HG02943 (cell line): ENCODE measurements at regions not wholly inside any gene's neighbourhood (a gene's known extent, or its start where the extent isn't known, plus 50 kb on each side); places are given as distances from the start of the nearest gene placed in this dataset.
"Not testable (repeated sequence)": the region's sequence is repeated elsewhere in the genome, so short reads cannot be mapped to it uniquely, and the experiment has no call there.

Experiments used
- ATAC-seq: cut with Tn5 transposase; IDR thresholded peaks from one replicate; pipeline ENCODE4 v1.9.1; 2021; ENCODE audit warnings: mild to moderate bottlenecking, low read depth, moderate library complexity; ENCODE audit not compliant: unreplicated experiment

DNA sequence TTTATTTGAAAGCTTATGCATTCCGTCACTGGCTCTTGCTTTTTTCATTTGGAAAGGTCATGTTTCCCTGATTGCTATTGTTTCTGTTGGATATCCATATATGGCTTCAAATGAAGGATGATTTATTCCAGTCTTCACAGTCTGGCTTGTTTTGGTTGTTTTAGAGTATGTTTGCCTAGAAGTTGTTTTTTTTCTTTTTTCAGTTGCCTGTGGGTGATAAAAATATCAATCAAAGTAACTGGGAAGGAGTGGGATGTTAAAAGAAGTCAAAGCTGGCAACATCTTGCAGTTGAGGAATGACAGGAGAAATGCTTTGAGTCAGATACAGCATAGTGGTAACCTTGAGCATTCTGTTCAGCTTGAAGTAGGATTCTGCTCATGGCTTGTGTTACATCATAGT lies 610.5 kb downstream of the PLOD2 start:
- ATAC-seq, result no peak

DNA sequence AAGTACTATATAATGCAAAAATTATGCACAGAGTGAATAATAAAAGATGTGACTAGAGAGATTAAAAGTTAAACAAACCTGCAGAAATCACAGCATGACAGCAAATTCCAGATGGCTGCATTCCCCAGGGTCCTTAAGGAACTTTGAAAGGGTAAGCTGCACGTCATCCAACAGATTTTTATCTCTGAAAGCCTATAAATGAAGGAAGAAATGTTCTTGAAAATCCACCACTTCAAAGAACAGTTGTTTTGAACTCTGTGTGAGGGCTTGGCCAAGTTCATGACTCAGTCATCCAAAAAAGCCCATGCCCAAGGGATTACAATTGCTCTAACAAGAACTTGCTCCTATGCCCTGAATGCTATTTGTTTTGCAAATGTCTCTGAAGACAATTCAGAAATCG lies 603.6 kb downstream of the PLOD2 start:
- no peak for ATAC-seq

DNA sequence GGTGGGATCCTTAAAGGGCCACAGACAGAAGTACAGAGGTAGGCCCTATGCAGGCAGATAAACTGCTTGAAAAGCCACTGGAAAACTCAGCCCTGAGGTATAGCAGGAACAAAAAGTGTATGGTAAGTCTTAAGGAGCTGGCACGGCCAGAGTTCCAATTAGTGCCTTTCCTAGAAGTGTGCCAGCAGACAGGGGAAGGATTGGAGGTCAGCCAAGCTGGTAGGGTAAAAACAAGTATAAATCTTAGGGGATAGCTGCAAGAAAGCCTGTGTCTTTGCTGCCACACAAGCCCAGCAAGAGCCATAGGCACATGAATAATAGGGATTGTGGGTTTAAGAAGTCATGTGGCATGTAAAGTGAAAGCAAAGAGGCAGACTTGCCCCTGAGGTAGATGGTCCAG lies 582.5 kb downstream of the PLOD2 start:
- no peak for ATAC-seq

DNA sequence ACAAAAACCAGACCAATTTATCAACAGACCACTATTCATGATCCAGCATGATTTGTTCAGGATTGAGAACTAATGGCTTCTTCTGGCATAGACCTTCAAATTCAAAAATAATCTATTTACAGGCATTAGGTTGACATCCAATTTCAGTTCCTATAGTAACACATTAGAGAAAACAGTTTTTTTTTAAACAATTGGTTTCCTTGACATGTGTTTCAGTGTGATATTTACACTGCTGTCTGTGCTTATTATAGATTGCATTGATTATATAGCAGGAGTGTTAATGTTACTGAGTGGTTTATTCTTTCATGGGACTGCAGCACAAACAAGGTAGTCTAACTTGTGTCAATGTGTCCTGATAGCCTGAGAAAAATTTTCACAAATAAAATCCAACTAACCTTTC lies 579.3 kb downstream of the PLOD2 start:
- no peak for ATAC-seq

DNA sequence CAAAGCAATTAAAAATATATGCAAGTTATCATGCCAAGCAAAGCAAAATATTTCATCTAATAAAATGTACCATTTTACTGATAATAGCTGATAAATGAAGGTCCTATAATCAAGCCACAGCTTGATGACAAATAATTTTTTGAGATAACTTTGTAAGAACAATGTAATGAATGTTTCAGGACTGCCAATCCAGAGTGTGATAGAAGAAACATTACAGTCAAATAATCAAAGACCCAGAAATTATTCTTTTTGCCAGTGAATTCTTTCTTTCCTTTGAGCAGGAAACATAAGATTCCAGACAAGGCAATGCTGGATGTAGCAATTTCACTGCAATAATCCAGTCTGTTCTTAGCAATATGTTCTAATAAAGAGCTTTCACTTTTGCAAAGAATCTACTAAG lies 556.1 kb downstream of the PLOD2 start:
- ATAC-seq, result no peak

DNA sequence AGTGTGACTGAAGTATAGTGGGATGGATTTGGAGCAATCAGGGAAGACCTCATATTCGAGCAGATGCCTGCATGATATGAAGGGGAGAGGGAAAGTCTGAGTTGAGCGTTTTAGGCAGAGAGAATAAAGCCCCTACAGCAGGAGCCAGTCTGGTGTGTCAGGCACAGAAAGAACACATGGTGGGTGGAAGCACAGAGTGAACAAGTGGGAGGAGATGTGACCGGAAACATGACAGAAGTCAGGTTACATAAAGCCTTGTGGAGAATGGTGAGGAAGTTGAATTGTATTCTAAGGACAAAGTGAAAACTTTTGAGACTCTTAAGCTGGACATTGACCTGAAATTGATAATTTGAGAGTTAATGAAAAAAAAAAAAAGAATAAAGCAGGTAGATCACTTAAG lies 541.0 kb downstream of the PLOD2 start:
- no peak for ATAC-seq

DNA sequence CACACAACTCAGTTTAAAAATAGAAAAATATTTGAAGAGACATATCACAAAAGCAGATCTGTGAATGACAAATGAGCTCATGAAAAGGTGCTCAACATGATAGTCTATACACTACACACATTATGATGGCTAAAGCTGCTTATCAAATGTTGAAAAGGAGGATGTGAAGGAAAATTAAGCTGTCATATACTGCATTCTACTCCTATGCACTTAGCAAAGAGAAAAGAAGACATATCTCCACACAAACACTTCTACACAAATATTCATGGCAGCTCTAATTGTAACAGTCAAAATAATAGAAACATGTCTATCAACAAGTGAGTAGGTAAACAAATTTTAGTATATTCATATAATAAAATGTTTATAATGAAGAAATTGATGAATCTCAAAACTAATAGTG lies 540.5 kb downstream of the PLOD2 start:
- no peak for ATAC-seq

DNA sequence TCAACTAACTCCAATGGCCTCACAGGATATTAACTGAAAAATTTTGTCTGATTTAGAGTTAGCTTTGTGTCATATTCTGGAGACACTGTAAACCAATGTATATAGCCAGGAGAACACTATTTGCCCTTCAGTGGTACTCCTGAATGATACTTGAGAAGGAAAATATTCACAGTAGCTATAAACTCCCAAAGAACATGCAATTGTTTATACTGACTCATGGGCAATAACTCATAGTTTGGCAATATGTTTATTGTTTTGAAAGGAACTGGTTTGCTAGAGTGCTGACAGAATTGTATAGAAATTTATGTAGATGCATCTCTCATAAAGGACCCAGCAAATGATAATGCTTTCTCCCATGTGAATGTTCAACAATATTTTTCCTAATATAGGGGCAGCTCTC lies 537.6 kb downstream of the PLOD2 start:
- no peak for ATAC-seq

DNA sequence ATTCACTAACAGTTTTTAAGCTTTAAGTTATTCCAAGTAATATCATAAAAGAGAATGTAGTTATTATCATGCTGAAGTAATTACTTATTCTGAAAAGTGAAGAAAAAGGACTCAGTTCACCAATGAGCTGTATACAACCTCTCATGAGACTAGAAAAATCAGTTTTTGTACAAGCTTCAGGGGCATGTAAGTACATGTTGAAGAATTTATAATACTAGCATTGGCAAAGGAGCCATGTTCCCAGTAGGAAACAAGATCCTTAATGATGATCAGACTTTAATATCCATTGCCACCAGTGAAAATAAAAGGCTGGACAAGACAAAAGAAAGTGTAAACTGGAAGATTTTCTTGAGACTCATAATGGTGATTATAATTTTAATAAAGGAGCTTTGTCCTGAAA lies 532.8 kb downstream of the PLOD2 start:
- no peak for ATAC-seq

DNA sequence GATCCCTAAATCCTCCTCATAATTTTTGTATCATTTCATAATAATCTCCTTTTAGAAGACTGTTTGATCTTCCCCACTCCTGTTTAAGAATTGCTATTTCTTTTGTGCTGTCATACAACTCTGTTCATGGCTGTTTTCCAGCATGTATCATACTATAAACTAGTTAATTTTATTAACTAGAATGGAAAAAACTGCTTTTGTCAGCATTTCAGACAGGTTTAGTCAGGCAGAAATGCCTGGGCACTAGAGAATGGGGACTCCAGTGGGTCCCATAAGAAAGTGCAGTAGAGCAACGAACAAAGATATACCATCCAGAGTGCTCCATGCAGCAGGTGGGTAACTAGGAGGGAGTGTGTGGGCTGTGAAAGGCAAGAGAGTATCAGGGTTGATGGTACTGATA lies 523.9 kb downstream of the PLOD2 start:
- ATAC-seq, result no peak

DNA sequence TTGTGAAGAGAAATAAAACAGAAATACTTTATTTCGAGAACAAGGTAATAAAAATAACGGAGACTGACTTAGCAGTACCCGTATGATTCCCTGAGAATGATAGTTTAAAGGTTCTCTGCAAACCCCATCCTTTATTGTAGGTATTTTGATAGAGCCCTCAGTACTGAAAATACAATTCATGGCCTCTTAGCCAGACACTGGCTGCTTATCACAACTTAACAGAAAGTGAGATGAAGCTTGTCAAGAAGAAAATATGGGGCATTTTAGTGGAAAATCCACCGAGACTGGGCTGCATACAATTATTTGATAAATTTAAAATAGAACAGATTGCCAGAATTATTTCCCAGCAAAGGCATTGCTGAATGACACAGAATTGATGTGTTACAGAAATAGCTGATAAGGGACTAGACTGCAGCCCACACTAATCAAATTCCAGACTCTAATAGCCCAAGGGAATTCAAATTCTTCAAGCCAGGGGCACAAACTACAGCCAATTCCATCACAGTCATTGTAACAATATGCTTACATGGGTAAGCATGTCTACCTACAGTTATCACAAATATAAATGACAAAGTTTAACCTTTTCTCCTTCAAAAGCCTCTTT lies 521.9 kb downstream of the PLOD2 start:
- no peak for ATAC-seq

DNA sequence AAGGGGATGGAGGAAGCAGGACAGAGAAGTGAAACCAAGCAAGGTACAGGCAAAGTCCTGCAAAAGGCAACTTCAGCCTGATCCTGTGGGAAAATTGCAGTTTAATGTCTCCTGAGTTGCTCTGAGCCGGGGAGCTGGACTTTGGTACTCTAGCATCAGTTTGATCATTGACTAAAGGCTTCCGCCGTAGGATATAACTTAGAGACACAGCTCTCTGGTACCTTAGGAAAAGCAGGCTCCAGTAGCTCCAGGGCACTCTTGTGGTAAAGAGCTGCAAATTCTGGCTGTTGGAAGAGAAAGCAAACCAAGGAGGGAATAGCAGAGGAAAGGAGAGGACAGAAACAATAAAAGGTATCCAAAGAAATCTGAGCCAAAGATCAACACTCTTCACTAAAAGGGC lies 521.1 kb downstream of the PLOD2 start:
- ATAC-seq, result no peak

DNA sequence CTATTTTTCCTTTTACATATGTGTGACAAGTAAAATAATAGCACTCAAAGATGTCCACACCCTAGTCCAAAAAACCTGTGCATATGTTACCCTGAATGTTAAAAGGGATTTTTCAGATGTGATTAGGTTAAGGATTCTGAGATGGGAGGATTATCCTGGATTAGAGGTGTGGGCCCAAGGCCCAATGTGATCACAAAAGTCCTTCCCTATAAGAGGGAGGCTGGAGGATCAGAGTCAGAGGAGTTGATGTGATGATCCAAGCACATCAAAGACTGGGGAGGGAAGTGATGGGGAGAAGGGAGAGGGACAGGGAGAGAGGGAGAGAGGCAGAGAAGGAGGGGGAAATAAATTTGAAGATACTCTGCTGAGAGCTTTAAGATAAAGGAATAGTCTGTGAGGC lies 512.6 kb downstream of the PLOD2 start:
- ATAC-seq, result no peak

DNA sequence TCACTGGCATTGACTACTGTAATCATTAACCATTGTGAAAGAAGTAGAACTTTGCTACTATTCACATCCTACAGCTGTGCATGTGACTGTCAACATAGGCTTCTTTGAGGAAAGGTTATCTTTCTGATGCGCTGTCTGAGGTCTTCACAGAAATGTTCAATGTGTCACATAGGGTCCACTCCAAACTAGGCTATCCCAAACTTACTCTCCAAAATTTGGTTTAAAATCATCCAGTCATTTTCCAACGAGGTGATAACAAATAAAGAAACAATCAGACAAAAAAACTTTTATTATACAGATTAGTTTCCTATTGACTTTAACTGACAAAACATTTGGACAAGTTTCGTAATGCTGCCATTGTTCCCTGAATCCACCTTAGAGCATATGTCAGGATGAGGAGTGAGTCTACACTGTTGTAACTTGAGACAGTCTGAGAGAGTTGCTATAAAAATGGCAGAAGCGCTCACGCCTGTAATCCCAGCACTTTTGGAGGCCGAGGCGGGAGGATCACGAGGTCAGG lies 511.6 kb downstream of the PLOD2 start:
- ATAC-seq, result no peak

DNA sequence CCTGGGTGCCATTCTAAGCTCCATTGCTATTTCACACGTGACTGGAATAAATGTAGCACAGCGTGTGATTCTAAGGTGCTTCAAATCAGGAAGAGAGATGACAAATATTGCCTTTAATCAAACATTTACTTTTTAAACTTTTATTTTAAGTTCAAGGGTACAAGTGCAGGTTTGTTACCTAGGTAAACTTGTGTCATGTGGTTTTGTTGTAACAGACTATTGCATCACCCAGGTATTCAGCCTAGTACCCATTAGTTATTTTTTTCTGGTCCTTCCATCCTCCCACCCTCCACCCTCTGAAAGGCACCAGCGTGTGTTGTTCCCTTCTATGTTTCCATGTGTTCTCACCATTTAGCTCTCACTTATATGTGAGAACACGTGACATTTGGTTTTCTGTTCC lies 510.8 kb downstream of the PLOD2 start:
- ATAC-seq, result no peak

DNA sequence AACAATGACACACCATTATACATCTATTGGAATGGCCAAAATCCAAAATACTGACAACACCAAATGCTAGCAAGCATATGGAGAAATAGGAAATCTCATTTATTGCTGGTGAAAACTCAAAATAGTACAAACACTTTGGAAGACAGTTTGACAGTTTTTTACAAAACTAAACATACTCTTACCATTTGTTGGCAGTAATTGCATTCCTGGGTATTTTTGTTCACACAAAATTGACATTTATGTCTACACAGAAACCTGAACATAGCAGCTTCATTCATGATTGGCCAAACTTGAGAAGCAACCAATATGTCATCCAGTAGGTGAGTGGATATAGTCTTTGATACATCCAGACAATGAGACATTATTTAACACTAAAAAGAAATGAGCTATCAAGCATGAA lies 489.9 kb downstream of the PLOD2 start:
- no peak for ATAC-seq

DNA sequence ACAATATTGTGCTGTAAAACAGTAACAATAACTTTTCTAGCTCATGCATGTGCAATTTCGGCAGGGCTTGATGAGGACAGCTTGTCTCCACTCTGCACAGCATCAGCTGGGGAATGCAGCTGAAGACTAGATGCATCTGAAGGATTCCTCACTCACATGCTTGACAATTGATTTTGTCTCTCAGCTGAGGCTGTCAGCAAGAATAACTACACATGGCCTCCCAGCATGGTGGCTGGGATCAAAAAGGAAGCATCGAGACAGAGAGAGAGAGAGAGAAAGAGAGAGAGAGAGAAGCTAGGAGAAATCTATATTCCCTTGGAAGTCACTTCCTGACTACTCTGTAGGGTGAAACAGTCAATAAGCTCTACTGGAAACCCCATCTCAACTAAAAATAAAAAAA lies 487.1 kb downstream of the PLOD2 start:
- no peak for ATAC-seq

DNA sequence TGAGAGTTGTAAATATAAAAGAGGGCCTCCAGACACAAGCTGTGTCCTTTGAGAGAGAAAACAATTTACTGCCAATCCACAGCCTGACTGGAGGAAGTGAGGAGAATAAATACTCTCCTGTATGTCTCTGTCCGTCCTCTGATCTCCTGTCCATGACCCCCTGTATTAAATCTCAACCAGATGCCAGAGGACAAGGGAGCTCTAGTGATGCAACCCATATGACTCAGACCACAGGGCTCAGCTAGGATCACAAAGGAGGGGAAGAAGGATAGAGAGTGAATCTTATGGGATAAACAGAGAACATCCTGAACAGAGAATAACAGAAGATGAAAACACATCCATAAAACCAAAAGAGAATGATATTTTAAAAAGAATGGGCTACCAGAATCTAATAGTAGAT lies 482.6 kb downstream of the PLOD2 start:
- no peak for ATAC-seq

DNA sequence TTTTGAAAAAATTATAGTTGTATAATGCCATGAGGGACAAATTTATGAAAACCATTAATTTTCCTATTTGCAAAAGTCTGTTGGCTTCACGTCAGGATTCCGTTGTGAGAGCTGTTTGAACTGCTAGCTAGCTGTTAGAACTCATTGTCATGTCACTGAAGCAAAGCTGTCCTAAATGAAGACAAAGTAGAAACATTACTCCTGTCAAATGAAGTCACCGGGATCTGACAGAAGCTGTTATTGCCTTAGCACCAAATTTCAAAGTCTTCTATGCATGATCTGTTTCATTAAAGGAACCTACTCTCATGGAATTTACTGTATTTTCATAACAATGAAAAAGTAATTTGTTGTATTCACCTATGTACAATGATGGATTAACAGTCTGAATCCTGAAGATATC lies 479.8 kb downstream of the PLOD2 start:
- ATAC-seq, result no peak

DNA sequence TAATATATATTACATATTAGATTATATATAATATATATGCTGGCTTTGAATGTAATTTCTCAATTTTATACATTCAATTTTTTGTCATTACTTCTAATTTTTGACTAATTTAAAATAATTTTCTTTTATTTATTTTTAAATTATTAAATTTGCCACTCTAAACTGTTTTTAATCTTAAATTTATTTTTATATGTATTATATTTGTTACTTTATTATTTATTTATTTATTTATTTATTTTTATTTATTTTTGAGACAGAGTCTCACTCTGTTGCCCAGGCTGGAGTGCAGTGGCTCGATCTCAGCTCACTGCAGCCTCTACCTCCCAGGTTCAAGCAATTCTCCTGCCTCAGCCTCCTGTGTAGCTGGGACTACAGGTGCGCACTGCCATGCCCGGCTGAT lies 473.0 kb downstream of the PLOD2 start:
- not testable (repeated sequence) for ATAC-seq

DNA sequence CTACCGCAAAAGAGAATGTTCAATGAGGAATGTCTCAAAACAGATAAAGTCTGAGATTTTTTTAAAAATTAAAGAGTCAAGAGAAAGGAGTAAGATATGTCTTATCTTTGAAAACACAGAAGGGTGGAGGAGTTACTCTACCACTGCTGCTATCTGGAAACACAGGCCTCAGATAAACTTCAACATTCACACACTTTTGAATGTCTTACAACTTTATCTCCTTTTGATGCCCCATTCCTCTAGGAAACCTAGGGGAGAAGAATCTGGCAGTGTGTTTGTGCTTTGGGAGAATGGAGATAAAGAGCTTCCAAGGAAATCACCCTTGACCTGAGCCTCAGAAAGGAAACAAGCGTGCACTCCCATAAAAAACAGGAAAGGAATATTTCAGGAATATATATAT lies 468.2 kb downstream of the PLOD2 start:
- ATAC-seq, result no peak

DNA sequence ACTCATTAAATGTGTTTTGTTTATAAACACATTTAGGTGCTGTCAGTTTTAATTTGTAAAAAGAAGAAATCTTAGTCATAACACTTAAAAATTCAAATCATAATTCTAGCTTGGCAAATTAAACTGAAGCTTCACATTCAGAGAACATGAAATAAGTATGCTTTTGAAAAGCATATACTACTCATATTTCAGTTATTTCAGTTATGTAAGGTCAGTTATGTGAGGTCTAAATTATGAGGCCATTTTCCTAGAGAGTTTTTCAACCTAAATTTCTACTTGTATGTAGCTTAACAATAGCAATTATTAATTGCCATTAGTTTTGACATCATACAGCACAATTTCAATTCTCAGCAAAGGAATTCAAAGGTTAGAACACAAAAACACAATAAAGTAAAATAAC lies 465.0 kb downstream of the PLOD2 start:
- no peak for ATAC-seq

DNA sequence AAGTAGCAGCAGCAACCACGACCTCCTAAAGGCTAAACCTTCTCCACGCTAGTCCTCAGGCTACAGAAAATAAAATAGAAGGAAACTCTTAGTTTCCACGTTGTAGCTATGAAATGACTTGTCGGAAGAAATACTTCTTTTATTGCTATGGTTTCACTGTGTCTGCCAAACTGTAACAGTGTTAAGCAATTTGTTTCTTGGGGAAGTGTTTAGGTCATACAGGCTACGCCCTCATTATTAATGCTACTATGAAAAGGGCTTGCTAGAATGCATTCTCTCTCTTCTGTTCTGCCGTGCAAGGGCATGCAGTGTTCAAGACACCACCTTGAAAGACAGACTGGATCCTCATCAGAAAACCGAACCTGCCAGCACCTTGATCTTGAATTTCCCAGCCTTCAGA lies 462.7 kb downstream of the PLOD2 start:
- ATAC-seq, result no peak
